ENCODE measurements at regions not wholly inside any gene's neighbourhood (a gene's known extent, or its start where the extent isn't known, plus 50 kb on each side); places are given as distances from the start of the nearest gene placed in this dataset.

- ChIA-PET CTCF (no interaction called here), POLR2A (ENCODE audit: unreplicated experiment) (no interaction called here)
- H3K36me3 ChIP-seq (ENCODE audit: low read depth), result no peaks in the 10 kb centered on the region
These were observed 62.7 kb downstream of the ZNF648 start for GRCh38 chr1:181998858-181999257.

GRCh38 chr1:181992072-181992471 is 69.4 kb downstream of the ZNF648 start:
- Histone ChIP-seq H3K4me2 (no peak overlapping the region), H3K27me3 (ENCODE audit: insufficient read depth, low read depth) (peaks cover 47% of the 10 kb centered on the region), H3K27ac (no peak overlapping the region), H3F3A (ENCODE audit: insufficient read depth, low read depth) (no peaks in the 10 kb centered on the region), H3K36me3 (ENCODE audit: low read depth) (no peaks in the 10 kb centered on the region), H3K79me2 (ENCODE audit: low read depth) (no peaks in the 10 kb centered on the region), H3K9me3 (ENCODE audit: insufficient read depth, low read depth) (no peaks in the 10 kb centered on the region), H4K20me1 (ENCODE audit: insufficient read depth) (no peaks in the 10 kb centered on the region), H3K9me2 (ENCODE audit: insufficient read depth) (no peaks in the 10 kb centered on the region), H3K4me3 (no peak overlapping the region), H3K4me1 (replicated peaks; ENCODE audit: insufficient read depth) (no peaks in the 10 kb centered on the region), H2AFZ (no peak overlapping the region)
- BruUV-seq (replicated peaks), result no TSS peak
- no peak for TF ChIP-seq EZH2 (IDR thresholded peaks at IDR 0.05; ENCODE audit: low read depth)
- no peak for TF ChIP-seq CTCF (conservative IDR thresholded peaks at IDR 0.05)
- intact Hi-C loops (cut with micrococcal nuclease; ENCODE audit: unreplicated experiment), result no loop called here
- ChIA-PET POLR2A (ENCODE audit: unreplicated experiment) (no interaction called here), CTCF (no interaction called here)
- DNase-seq, result no peak

More at GRCh38 chr1:181998858-181999257, 62.7 kb downstream of the ZNF648 start:
- Histone ChIP-seq H3K4me1 (replicated peaks; ENCODE audit: insufficient read depth) (no peaks in the 10 kb centered on the region), H3K27me3 (ENCODE audit: insufficient read depth, low read depth) (peaks cover 23% of the 10 kb centered on the region), H3K4me2 (no peak overlapping the region), H3K9me2 (ENCODE audit: insufficient read depth) (no peaks in the 10 kb centered on the region), H3F3A (ENCODE audit: insufficient read depth, low read depth) (no peaks in the 10 kb centered on the region), H3K79me2 (ENCODE audit: low read depth) (no peaks in the 10 kb centered on the region), H3K9me3 (ENCODE audit: insufficient read depth, low read depth) (no peaks in the 10 kb centered on the region), H4K20me1 (ENCODE audit: insufficient read depth) (no peaks in the 10 kb centered on the region), H3K4me3 (no peak overlapping the region), H3K27ac (no peak overlapping the region), H2AFZ (no peak overlapping the region)
- no TSS peak for BruUV-seq (replicated peaks)
- no peak for DNase-seq
- no peak for TF ChIP-seq CTCF (conservative IDR thresholded peaks at IDR 0.05)
- TF ChIP-seq EZH2 (IDR thresholded peaks at IDR 0.05; ENCODE audit: low read depth), result no peak
- intact Hi-C loops (cut with micrococcal nuclease; ENCODE audit: unreplicated experiment), result no loop called here

- Histone ChIP-seq H3K4me1 (replicated peaks; ENCODE audit: insufficient read depth) (no peaks in the 10 kb centered on the region), H3K27me3 (ENCODE audit: insufficient read depth, low read depth) (peaks cover 54% of the 10 kb centered on the region), H3K27ac (no peak overlapping the region), H3F3A (ENCODE audit: insufficient read depth, low read depth) (no peaks in the 10 kb centered on the region), H3K4me3 (no peak overlapping the region), H3K36me3 (ENCODE audit: low read depth) (no peaks in the 10 kb centered on the region), H4K20me1 (ENCODE audit: insufficient read depth) (no peaks in the 10 kb centered on the region), H3K79me2 (ENCODE audit: low read depth) (no peaks in the 10 kb centered on the region), H2AFZ (no peak overlapping the region), H3K9me2 (ENCODE audit: insufficient read depth) (no peaks in the 10 kb centered on the region), H3K4me2 (no peak overlapping the region), H3K9me3 (ENCODE audit: insufficient read depth, low read depth) (no peaks in the 10 kb centered on the region)
- DNase-seq, result no peak
- BruUV-seq (replicated peaks), result no TSS peak
- no peak for TF ChIP-seq EZH2 (IDR thresholded peaks at IDR 0.05; ENCODE audit: low read depth)
- CTCF ChIA-PET, result no interaction called here
- intact Hi-C loops (cut with micrococcal nuclease; ENCODE audit: unreplicated experiment), result no loop called here
- POLR2A ChIA-PET (ENCODE audit: unreplicated experiment), result no interaction called here
These were observed 70.8 kb downstream of the ZNF648 start for GRCh38 chr1:181990728-181991127.

GRCh38 chr1:181989261-181989920 is 72.1 kb downstream of the ZNF648 start:
- ChIA-PET POLR2A (ENCODE audit: unreplicated experiment) (no interaction called here), CTCF (no interaction called here)
- no peaks in the 10 kb centered on the region for H3K4me1 ChIP-seq (replicated peaks; ENCODE audit: insufficient read depth)
- no peaks in the 10 kb centered on the region for H4K20me1 ChIP-seq (ENCODE audit: insufficient read depth)
- no peak overlapping the region for H2AFZ ChIP-seq
- no peak for DNase-seq
- no peak overlapping the region for H3K4me3 ChIP-seq
- H3K27me3 ChIP-seq (ENCODE audit: insufficient read depth, low read depth), result peaks cover 60% of the 10 kb centered on the region
- no peak overlapping the region for H3K27ac ChIP-seq
- H3K4me2 ChIP-seq, result no peak overlapping the region
- intact Hi-C loops (cut with micrococcal nuclease; ENCODE audit: unreplicated experiment), result no loop called here
- no peaks in the 10 kb centered on the region for H3K9me2 ChIP-seq (ENCODE audit: insufficient read depth)
- BruUV-seq (replicated peaks), result no TSS peak
- H3K79me2 ChIP-seq (ENCODE audit: low read depth), result no peaks in the 10 kb centered on the region
- no peaks in the 10 kb centered on the region for H3F3A ChIP-seq (ENCODE audit: insufficient read depth, low read depth)
- no peaks in the 10 kb centered on the region for H3K36me3 ChIP-seq (ENCODE audit: low read depth)
- TF ChIP-seq EZH2 (IDR thresholded peaks at IDR 0.05; ENCODE audit: low read depth) (no peak), CTCF (conservative IDR thresholded peaks at IDR 0.05) (no peak)
- H3K9me3 ChIP-seq (ENCODE audit: insufficient read depth, low read depth), result no peaks in the 10 kb centered on the region
